22Rv1 (cell line): ENCODE measurements at regions not wholly inside any gene's neighbourhood (a gene's known extent, or its start where the extent isn't known, plus 50 kb on each side); places are given as distances from the start of the nearest gene placed in this dataset.

Source experiments
- ZFX ChIP-seq: fragments of 450-650 bp; IDR thresholded peaks from 2 replicates; pipeline ENCODE4 v1.6.1; 2017; ENCODE audit warnings: antibody characterized with exemption, borderline replicate concordance
- TF ChIP-seq, protein P1 (sequence below): fragments of 450-650 bp; IDR thresholded peaks from 2 replicates; pipeline ENCODE4 v1.5.1; 2017; ENCODE audit warnings: mild to moderate bottlenecking

DNA sequence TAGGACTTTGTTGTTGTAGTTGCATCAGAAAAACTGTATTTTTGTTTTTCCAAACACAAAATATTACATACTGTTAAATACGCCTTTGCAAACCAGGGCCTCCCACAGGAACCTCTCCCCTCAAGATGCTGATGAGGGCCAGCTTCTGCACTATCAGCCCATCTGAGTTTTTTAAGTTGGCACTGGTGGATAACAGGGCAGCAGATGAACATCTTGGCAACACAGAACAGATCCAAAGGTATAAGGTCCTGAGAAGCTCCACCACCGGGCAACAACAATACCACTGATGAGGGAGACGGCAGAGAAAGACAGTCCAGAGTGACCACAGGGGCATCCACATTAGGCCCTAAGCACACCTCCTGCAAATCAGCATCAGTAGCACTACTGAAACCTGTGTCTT is 177.7 kb downstream of the DLL1 start:
- TF ChIP-seq, protein P1, sequence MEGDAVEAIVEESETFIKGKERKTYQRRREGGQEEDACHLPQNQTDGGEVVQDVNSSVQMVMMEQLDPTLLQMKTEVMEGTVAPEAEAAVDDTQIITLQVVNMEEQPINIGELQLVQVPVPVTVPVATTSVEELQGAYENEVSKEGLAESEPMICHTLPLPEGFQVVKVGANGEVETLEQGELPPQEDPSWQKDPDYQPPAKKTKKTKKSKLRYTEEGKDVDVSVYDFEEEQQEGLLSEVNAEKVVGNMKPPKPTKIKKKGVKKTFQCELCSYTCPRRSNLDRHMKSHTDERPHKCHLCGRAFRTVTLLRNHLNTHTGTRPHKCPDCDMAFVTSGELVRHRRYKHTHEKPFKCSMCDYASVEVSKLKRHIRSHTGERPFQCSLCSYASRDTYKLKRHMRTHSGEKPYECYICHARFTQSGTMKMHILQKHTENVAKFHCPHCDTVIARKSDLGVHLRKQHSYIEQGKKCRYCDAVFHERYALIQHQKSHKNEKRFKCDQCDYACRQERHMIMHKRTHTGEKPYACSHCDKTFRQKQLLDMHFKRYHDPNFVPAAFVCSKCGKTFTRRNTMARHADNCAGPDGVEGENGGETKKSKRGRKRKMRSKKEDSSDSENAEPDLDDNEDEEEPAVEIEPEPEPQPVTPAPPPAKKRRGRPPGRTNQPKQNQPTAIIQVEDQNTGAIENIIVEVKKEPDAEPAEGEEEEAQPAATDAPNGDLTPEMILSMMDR, result no peak
- TF ChIP-seq ZFX, result no peak
